Liver (tissue), 7 donors: ENCODE measurements at regions not wholly inside any gene's neighbourhood (a gene's known extent, or its start where the extent isn't known, plus 50 kb on each side); places are given as distances from the start of the nearest gene placed in this dataset.

Experiments used
- DNase-seq: peaks from one replicate; pipeline ENCODE4 v3.0.0-alpha.2; 2017; ENCODE audit warnings: low spot score
- H3K27ac ChIP-seq, 2 donors: one replicate each; pipeline ENCODE4 v1.7.0; 2013; ENCODE audit warnings: inconsistent platforms in 2 of 2, low read length in 2 of 2, control low read depth in 1 of 2, low read depth in 1 of 2, mild to moderate bottlenecking in 1 of 2
- H3K27me3 ChIP-seq, 4 donors: one replicate each; pipeline versions ENCODE4 v1.6.1 to v1.7.0; 2013; ENCODE audit warnings: low read length in 3 of 4, inconsistent platforms in 1 of 4, mild to moderate bottlenecking in 1 of 4, moderate library complexity in 1 of 4; ENCODE audit not compliant: control insufficient read depth in 4 of 4, insufficient read depth in 4 of 4
- H3K36me3 ChIP-seq, 4 donors: one replicate each; pipeline versions ENCODE4 v1.6.1 to v1.7.0; 2013; ENCODE audit warnings: low read length in 3 of 4, mild to moderate bottlenecking in 3 of 4, low read depth in 1 of 4, moderate library complexity in 1 of 4; ENCODE audit not compliant: control insufficient read depth in 4 of 4, insufficient read depth in 3 of 4
- H3K4me1 ChIP-seq, 4 donors: one replicate each; pipeline versions ENCODE4 v1.6.1 to v1.7.0; 2013; ENCODE audit warnings: low read length in 3 of 4, mild to moderate bottlenecking in 3 of 4, moderate library complexity in 1 of 4; ENCODE audit not compliant: control insufficient read depth in 4 of 4, insufficient read depth in 4 of 4
- H3K4me3 ChIP-seq, 3 donors: one replicate each; pipeline versions ENCODE4 v1.6.1 to v1.7.0; 2013; ENCODE audit warnings: low read length in 3 of 3, control low read depth in 1 of 3, low read depth in 1 of 3, mild to moderate bottlenecking in 1 of 3
- H3K9ac ChIP-seq, 2 donors: one replicate each; pipeline ENCODE4 v1.7.0; 2013; ENCODE audit warnings: low read length in 2 of 2, mild to moderate bottlenecking in 2 of 2, moderate library complexity in 2 of 2, control low read depth in 1 of 2, low read depth in 1 of 2
- H3K9me3 ChIP-seq, 4 donors: one replicate each; pipeline versions ENCODE4 v1.6.1 to v1.7.0; 2013; ENCODE audit warnings: low read length in 3 of 4; ENCODE audit not compliant: control insufficient read depth in 4 of 4
- ATF3 ChIP-seq: IDR thresholded peaks from 2 replicates; pipeline ENCODE4 v1.6.1; 2016; ENCODE audit warnings: antibody characterized with exemption
- EGR1 ChIP-seq, 2 donors: IDR thresholded peaks; 2 replicates each; pipeline ENCODE4 v1.6.1; 2016 to 2018; ENCODE audit warnings: antibody characterized with exemption in 2 of 2, low read depth in 2 of 2
- FOXA2 ChIP-seq: IDR thresholded peaks from 2 replicates; pipeline ENCODE4 v1.6.1; 2016; ENCODE audit warnings: antibody characterized with exemption
- GABPA ChIP-seq, 2 donors: IDR thresholded peaks in 1 of 2; conservative IDR thresholded peaks in 1 of 2; 2 replicates each; pipeline ENCODE4 v1.6.1; 2016; ENCODE audit warnings: antibody characterized with exemption in 2 of 2, mild to moderate bottlenecking in 1 of 2, moderate library complexity in 1 of 2
- HNF4A ChIP-seq, 2 donors: conservative IDR thresholded peaks; 2 replicates each; pipeline ENCODE4 v1.6.1; 2016; ENCODE audit warnings: antibody characterized with exemption in 2 of 2, mild to moderate bottlenecking in 2 of 2
- HNF4G ChIP-seq: IDR thresholded peaks from 2 replicates; pipeline ENCODE4 v1.6.1; 2016; ENCODE audit warnings: antibody characterized with exemption
- JUND ChIP-seq, 2 donors: IDR thresholded peaks; 2 replicates each; pipeline ENCODE4 v1.6.1; 2016; ENCODE audit warnings: antibody characterized with exemption in 2 of 2
- MAX ChIP-seq: IDR thresholded peaks from 2 replicates; pipeline ENCODE4 v1.6.1; 2016; ENCODE audit warnings: antibody characterized with exemption
- NR2F2 ChIP-seq: IDR thresholded peaks from 2 replicates; pipeline ENCODE4 v1.6.1; 2016; ENCODE audit warnings: antibody characterized with exemption
- RAD21 ChIP-seq, 2 donors: IDR thresholded peaks; 2 replicates each; pipeline ENCODE4 v1.6.1; 2016; ENCODE audit warnings: antibody characterized with exemption in 2 of 2, mild to moderate bottlenecking in 2 of 2
- RXRA ChIP-seq, 2 donors: IDR thresholded peaks; 2 replicates each; pipeline ENCODE4 v1.6.1; 2017 to 2018; ENCODE audit warnings: antibody characterized with exemption in 2 of 2, mild to moderate bottlenecking in 1 of 2
- SP1 ChIP-seq: IDR thresholded peaks from 2 replicates; pipeline ENCODE4 v1.6.1; 2018; ENCODE audit warnings: antibody characterized with exemption, mild to moderate bottlenecking
- TAF1 ChIP-seq: conservative IDR thresholded peaks from 2 replicates; pipeline ENCODE4 v1.6.1; 2016; ENCODE audit warnings: antibody characterized with exemption, mild to moderate bottlenecking
- YY1 ChIP-seq: IDR thresholded peaks from 2 replicates; pipeline ENCODE4 v1.6.1; 2016; ENCODE audit warnings: antibody characterized with exemption, mild to moderate bottlenecking
- WGBS: extraction: QIAGEN DNeasy Blood & Tissue Kit; methylation state at CpG from one replicate; pipeline ENCODE4 v1.1.7; 2013; 5-methylcytosine and 5-hydroxymethylcytosine counted together
- TF ChIP-seq, protein P1 (sequence below): IDR thresholded peaks from 2 replicates; pipeline ENCODE4 v1.6.1; 2016; ENCODE audit warnings: antibody characterized with exemption, mild to moderate bottlenecking
- TF ChIP-seq, protein P2 (sequence below): IDR thresholded peaks from 2 replicates; pipeline ENCODE4 v1.6.1; 2016; ENCODE audit warnings: antibody characterized with exemption
- donor health status: healthy.
- donor health status: healthy.
- donor health status: healthy.
- donor health status: healthy.

GRCh38 chr17:34499576-34499975, 79.8 kb upstream of the TMEM132E start:
- Histone ChIP-seq H3K9me3 (no peaks in the 10 kb centered on the region), H3K27me3 (peaks cover 0 to 6% (median 0%) of the 10 kb centered on the region in 4 donors)

GRCh38 chr17:34493917-34494316, 85.5 kb upstream of the TMEM132E start:
- peaks cover 0 to 2% (median 0%) of the 10 kb centered on the region in 4 donors for H3K27me3 ChIP-seq
- WGBS: 66% methylated on average over 3 of the region's 3 CpGs
- H3K27ac ChIP-seq: no peak overlapping the region

More at GRCh38 chr17:34499576-34499975, 79.8 kb upstream of the TMEM132E start:
- Histone ChIP-seq H3K4me3 (no peak overlapping the region), H3K4me1 (peaks cover 0 to 5% (median 0%) of the 10 kb centered on the region in 4 donors), H3K36me3 (no peaks in the 10 kb centered on the region), H3K9ac (no peak overlapping the region), H3K27ac (no peak overlapping the region)
- TF ChIP-seq HNF4G (no peak), RXRA (IDR thresholded peaks at IDR 0.05) (no peak), GABPA (IDR thresholded peaks at IDR 0.05 in 1 of 2, conservative IDR thresholded peaks at IDR 0.05 in 1 of 2) (no peak), JUND (IDR thresholded peaks at IDR 0.05) (no peak)
- TF ChIP-seq, protein P1, sequence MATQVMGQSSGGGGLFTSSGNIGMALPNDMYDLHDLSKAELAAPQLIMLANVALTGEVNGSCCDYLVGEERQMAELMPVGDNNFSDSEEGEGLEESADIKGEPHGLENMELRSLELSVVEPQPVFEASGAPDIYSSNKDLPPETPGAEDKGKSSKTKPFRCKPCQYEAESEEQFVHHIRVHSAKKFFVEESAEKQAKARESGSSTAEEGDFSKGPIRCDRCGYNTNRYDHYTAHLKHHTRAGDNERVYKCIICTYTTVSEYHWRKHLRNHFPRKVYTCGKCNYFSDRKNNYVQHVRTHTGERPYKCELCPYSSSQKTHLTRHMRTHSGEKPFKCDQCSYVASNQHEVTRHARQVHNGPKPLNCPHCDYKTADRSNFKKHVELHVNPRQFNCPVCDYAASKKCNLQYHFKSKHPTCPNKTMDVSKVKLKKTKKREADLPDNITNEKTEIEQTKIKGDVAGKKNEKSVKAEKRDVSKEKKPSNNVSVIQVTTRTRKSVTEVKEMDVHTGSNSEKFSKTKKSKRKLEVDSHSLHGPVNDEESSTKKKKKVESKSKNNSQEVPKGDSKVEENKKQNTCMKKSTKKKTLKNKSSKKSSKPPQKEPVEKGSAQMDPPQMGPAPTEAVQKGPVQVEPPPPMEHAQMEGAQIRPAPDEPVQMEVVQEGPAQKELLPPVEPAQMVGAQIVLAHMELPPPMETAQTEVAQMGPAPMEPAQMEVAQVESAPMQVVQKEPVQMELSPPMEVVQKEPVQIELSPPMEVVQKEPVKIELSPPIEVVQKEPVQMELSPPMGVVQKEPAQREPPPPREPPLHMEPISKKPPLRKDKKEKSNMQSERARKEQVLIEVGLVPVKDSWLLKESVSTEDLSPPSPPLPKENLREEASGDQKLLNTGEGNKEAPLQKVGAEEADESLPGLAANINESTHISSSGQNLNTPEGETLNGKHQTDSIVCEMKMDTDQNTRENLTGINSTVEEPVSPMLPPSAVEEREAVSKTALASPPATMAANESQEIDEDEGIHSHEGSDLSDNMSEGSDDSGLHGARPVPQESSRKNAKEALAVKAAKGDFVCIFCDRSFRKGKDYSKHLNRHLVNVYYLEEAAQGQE: peak; percentile 97
- no peak for DNase-seq
- WGBS: 3% methylated on average over 1 of the region's 1 CpG

More at GRCh38 chr17:34493917-34494316, 85.5 kb upstream of the TMEM132E start:
- TF ChIP-seq YY1: no peak
- TF ChIP-seq SP1: no peak
- no peak for TF ChIP-seq NR2F2
- TF ChIP-seq RAD21 (IDR thresholded peaks at IDR 0.05): no peak
- no peak for TF ChIP-seq ATF3
- TF ChIP-seq, protein P2, sequence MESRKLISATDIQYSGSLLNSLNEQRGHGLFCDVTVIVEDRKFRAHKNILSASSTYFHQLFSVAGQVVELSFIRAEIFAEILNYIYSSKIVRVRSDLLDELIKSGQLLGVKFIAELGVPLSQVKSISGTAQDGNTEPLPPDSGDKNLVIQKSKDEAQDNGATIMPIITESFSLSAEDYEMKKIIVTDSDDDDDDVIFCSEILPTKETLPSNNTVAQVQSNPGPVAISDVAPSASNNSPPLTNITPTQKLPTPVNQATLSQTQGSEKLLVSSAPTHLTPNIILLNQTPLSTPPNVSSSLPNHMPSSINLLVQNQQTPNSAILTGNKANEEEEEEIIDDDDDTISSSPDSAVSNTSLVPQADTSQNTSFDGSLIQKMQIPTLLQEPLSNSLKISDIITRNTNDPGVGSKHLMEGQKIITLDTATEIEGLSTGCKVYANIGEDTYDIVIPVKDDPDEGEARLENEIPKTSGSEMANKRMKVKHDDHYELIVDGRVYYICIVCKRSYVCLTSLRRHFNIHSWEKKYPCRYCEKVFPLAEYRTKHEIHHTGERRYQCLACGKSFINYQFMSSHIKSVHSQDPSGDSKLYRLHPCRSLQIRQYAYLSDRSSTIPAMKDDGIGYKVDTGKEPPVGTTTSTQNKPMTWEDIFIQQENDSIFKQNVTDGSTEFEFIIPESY: no peak
- TF ChIP-seq GABPA (IDR thresholded peaks at IDR 0.05 in 1 of 2, conservative IDR thresholded peaks at IDR 0.05 in 1 of 2): no peak
- no peak for TF ChIP-seq EGR1 (IDR thresholded peaks at IDR 0.05; ENCODE audit: low read depth in 2 of 2)
- no peak for TF ChIP-seq FOXA2
- TF ChIP-seq MAX: no peak
- no peak for TF ChIP-seq HNF4A (conservative IDR thresholded peaks at IDR 0.05)
- no peak for TF ChIP-seq TAF1
- TF ChIP-seq RXRA (IDR thresholded peaks at IDR 0.05): no peak
- Histone ChIP-seq H3K9me3 (no peaks in the 10 kb centered on the region), H3K9ac (no peak overlapping the region), H3K4me1 (peaks cover 0 to 8% (median 0%) of the 10 kb centered on the region in 4 donors), H3K36me3 (no peaks in the 10 kb centered on the region), H3K4me3 (no peak overlapping the region)
- DNase-seq: no peak
